ENCODE measurements at regions not wholly inside any gene's neighbourhood (a gene's known extent, or its start where the extent isn't known, plus 50 kb on each side); places are given as distances from the start of the nearest gene placed in this dataset.

DNA sequence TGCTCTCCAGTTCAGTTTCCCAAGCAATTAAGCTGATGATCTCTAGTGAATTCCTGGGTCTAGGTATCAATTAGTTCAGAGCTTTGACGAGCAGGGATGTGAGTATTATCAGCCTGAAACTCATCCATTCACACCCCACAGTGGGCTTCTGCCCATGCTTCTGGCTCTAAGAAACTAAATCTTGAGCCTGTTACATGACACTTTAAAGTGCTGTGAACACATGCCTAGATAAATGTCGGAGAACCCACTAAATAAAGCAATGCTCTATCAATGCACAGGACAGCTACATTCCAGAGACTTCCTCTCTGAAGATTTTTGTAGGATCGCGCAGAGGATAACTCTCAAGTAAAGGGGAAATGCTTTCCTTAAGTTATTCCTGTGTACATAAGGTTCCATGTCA is 356.5 kb upstream of the TNP1 start:
- TF ChIP-seq EZH2 (IDR thresholded peaks at IDR 0.05; ENCODE audit: borderline replicate concordance): no peak
- TF ChIP-seq CTCF (IDR thresholded peaks at IDR 0.05; ENCODE audit: poor library complexity): no peak
